Hepatocyte (in vitro differentiated cells): ENCODE measurements at regions not wholly inside any gene's neighbourhood (a gene's known extent, or its start where the extent isn't known, plus 50 kb on each side); places are given as distances from the start of the nearest gene placed in this dataset.

Source experiments
- DNase-seq: peaks from one replicate; pipeline ENCODE4 v3.0.0-alpha.2; 2016; ENCODE audit warnings: low spot score
- H2AFZ ChIP-seq: fragments of 200-600 bp; sonication (generic); 2 replicates; pipeline ENCODE4 v1.6.0; 2016; ENCODE audit warnings: antibody characterized with exemption, mild to moderate bottlenecking
- H3K27ac ChIP-seq: fragments of 200-600 bp; sonication (generic); 2 replicates; pipeline ENCODE4 v1.5.1; 2016; ENCODE audit warnings: mild to moderate bottlenecking
- H3K27me3 ChIP-seq: fragments of 200-600 bp; sonication (generic); 2 replicates; pipeline ENCODE4 v1.6.1; 2016
- H3K36me3 ChIP-seq: fragments of 200-600 bp; sonication (generic); replicated peaks from 2 replicates; pipeline ENCODE4 v1.5.1; 2016; ENCODE audit warnings: low read depth; ENCODE audit not compliant: insufficient read depth
- H3K4me1 ChIP-seq: fragments of 200-600 bp; sonication (generic); 2 replicates; pipeline ENCODE4 v1.5.1; 2016; ENCODE audit warnings: mild to moderate bottlenecking, moderate library complexity; ENCODE audit not compliant: insufficient read depth
- H3K4me2 ChIP-seq: fragments of 200-600 bp; sonication (generic); 2 replicates; pipeline ENCODE4 v1.6.0; 2016
- H3K4me3 ChIP-seq: fragments of 200-600 bp; sonication (generic); 2 replicates; pipeline ENCODE4 v1.5.1; 2016; ENCODE audit warnings: mild to moderate bottlenecking
- H3K79me2 ChIP-seq: fragments of 200-600 bp; sonication (generic); 2 replicates; pipeline ENCODE4 v1.6.0; 2017; ENCODE audit warnings: mild to moderate bottlenecking
- H3K9me2 ChIP-seq: fragments of 200-600 bp; sonication (generic); replicated peaks from 2 replicates; pipeline ENCODE4 v1.6.0; 2017; ENCODE audit warnings: mild to moderate bottlenecking; ENCODE audit not compliant: insufficient read depth
- H3K9me3 ChIP-seq: fragments of 200-600 bp; sonication (generic); 2 replicates; pipeline ENCODE4 v1.5.1; 2016; ENCODE audit warnings: low read depth, mild to moderate bottlenecking
- H4K20me1 ChIP-seq: fragments of 200-600 bp; sonication (generic); 2 replicates; pipeline ENCODE4 v1.6.0; 2016; ENCODE audit warnings: mild to moderate bottlenecking; ENCODE audit not compliant: insufficient read depth, poor library complexity, severe bottlenecking
- EZH2 ChIP-seq: fragments of 200-600 bp; sonication (generic); IDR thresholded peaks from 2 replicates; pipeline ENCODE4 v1.6.1; 2016; ENCODE audit warnings: antibody characterized with exemption, mild to moderate bottlenecking, borderline replicate concordance
- EZH2phosphoT487 ChIP-seq: fragments of 200-600 bp; sonication (generic); IDR thresholded peaks from one replicate; pipeline ENCODE4 v1.6.1; 2018; ENCODE audit warnings: antibody characterized with exemption, mild to moderate bottlenecking, low read depth, moderate library complexity; ENCODE audit not compliant: unreplicated experiment, severe bottlenecking
- WGBS: methylation state at CpG from one replicate; pipeline ENCODE4 v1.1.6; 2016; ENCODE audit warnings: low lambda C conversion rate; ENCODE audit errors: missing lambda C conversion rate; 5-methylcytosine and 5-hydroxymethylcytosine counted together
- TF ChIP-seq, protein P1 (sequence below): fragments of 200-600 bp; sonication (generic); IDR thresholded peaks from 2 replicates; pipeline ENCODE4 v1.5.1; 2016; ENCODE audit warnings: antibody characterized with exemption, mild to moderate bottlenecking; ENCODE audit not compliant: poor library complexity

DNA sequence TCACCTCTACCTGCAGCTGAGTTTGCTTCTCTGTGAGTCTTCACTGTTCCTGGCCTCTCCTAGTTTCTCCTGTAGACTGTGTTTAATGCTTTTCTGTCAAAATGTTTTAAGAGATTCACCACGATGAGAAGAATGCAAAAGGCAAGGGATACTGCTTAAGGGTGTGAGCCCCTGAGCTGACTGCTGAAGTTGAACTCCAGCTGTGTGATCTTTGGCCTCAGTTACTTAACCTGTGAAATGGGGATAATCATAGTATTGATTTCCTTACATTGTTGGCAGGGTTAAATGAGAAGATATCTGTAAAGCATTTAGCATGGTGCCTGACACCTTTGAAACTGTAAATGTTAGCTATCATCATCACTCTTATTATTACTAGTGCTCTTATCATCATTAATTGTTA is 230.2 kb upstream of the MYLIP start:
- H3K79me2 ChIP-seq: no peaks in the 10 kb centered on the region
- H2AFZ ChIP-seq: no peak overlapping the region
- H3K27me3 ChIP-seq: no peaks in the 10 kb centered on the region
- H3K9me2 ChIP-seq: no peaks in the 10 kb centered on the region
- H4K20me1 ChIP-seq: no peaks in the 10 kb centered on the region
- no peak overlapping the region for H3K4me3 ChIP-seq
- H3K4me2 ChIP-seq: no peak overlapping the region
- H3K27ac ChIP-seq: no peak overlapping the region
- peaks cover 9% of the 10 kb centered on the region for H3K4me1 ChIP-seq
- TF ChIP-seq EZH2phosphoT487 (no peak), EZH2 (no peak)
- TF ChIP-seq, protein P1, sequence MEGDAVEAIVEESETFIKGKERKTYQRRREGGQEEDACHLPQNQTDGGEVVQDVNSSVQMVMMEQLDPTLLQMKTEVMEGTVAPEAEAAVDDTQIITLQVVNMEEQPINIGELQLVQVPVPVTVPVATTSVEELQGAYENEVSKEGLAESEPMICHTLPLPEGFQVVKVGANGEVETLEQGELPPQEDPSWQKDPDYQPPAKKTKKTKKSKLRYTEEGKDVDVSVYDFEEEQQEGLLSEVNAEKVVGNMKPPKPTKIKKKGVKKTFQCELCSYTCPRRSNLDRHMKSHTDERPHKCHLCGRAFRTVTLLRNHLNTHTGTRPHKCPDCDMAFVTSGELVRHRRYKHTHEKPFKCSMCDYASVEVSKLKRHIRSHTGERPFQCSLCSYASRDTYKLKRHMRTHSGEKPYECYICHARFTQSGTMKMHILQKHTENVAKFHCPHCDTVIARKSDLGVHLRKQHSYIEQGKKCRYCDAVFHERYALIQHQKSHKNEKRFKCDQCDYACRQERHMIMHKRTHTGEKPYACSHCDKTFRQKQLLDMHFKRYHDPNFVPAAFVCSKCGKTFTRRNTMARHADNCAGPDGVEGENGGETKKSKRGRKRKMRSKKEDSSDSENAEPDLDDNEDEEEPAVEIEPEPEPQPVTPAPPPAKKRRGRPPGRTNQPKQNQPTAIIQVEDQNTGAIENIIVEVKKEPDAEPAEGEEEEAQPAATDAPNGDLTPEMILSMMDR: no peak
- WGBS: 0% methylated on average over 1 of the region's 1 CpG
- DNase-seq: no peak
- no peaks in the 10 kb centered on the region for H3K9me3 ChIP-seq
- no peaks in the 10 kb centered on the region for H3K36me3 ChIP-seq

DNA sequence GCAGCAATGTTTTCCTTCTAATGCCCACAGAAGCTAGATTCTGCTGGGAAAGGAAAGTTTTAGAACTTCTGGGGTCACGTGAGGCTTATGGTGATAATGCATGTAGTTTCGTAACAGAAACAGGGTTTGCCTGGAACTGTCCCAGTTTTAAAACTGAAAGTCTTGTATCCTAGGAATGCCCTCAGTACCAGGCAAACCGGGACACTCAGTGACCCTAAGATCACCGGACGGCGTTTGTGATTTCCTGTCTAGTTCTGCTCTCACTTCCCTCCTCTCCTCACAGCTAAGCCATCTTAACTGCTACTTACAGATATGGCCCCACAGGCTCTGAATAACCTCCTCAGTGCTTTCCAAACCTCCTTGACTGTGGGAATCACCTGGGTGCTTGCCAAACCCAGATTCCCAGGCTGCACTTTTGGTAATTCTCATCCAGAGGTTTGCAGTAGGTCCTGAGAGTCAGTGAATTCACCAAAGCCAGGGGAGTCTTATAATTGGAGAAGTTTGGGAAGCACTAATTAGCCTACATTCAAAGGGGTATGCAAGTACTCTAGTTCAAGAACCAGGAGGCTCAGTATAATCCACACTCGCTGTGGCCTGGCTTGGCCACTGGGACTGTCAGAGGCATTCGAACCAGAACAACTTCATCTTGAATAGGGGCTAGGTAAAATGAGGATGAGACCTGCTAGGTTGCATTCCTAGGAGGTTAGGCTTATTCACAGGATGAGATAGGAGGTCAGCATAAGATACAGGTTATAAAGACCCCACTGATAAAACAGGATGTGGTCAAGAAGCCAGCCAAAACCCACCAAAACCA is 231.6 kb upstream of the MYLIP start:
- H3K4me3 ChIP-seq: no peak overlapping the region
- no peaks in the 10 kb centered on the region for H3K36me3 ChIP-seq
- H2AFZ ChIP-seq: no peak overlapping the region
- no peaks in the 10 kb centered on the region for H3K79me2 ChIP-seq
- H3K9me3 ChIP-seq: no peaks in the 10 kb centered on the region
- no peak overlapping the region for H3K4me2 ChIP-seq
- H4K20me1 ChIP-seq: no peaks in the 10 kb centered on the region
- peak overlapping the region; percentile 62 for H3K27ac ChIP-seq
- DNase-seq: peak; percentile 57
- peaks cover 9% of the 10 kb centered on the region for H3K4me1 ChIP-seq
- H3K9me2 ChIP-seq: no peaks in the 10 kb centered on the region
- WGBS: 48% methylated on average over 8 of the region's 8 CpGs
- TF ChIP-seq EZH2 (no peak), EZH2phosphoT487 (no peak)
- TF ChIP-seq, protein P1: no peak
- no peaks in the 10 kb centered on the region for H3K27me3 ChIP-seq

DNA sequence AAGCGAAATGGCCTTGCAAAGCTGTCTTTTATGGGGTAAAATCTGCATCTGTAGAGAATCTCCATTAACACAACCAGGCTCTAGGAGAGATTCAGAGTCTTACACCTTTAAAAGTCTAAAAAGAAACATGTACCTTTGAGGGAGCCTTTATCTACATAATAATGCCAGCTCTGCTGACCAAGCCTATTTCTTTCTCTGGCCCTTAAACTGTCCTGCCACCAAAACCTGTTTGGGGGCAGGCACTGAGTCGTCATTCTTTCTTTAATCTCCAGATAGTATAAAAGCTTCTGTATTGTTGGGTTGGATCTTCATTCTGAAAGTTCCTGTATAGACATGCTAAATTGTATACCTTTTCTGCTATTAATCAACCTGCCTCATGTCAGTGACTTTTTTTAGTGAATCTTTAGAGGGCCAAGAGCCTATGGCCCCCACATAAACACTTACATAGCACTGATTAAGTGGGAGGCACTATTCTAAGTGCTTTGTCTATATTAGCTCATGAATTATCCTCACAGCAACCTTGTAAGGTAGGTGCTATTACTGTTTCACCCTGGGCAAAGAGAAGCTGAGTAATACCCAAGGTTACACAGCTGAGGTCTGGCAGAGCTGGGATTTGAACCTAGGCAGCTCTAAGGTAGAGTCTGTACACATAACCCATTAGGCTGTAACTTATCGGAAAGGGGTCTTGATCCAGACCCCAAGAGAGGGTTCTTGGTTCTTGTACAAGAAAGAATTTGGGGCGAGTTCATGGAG is 232.3 kb upstream of the DTNBP1 start:
- TF ChIP-seq, protein P1: no peak
- TF ChIP-seq EZH2: no peak
- TF ChIP-seq EZH2phosphoT487: no peak
- H3K9me3 ChIP-seq: no peaks in the 10 kb centered on the region
- H3K27me3 ChIP-seq: no peaks in the 10 kb centered on the region
- H3K36me3 ChIP-seq: no peaks in the 10 kb centered on the region
- H3K4me3 ChIP-seq: no peak overlapping the region
- DNase-seq: no peak
- no peaks in the 10 kb centered on the region for H4K20me1 ChIP-seq
- 90% methylated on average over 4 of the region's 4 CpGs for WGBS
- no peaks in the 10 kb centered on the region for H3K9me2 ChIP-seq
- H2AFZ ChIP-seq: no peak overlapping the region
- peaks cover 4% of the 10 kb centered on the region for H3K4me1 ChIP-seq
- H3K27ac ChIP-seq: peak overlapping the region; percentile 55
- no peak overlapping the region for H3K4me2 ChIP-seq
- H3K79me2 ChIP-seq: no peaks in the 10 kb centered on the region
